PC-9 (cell line): ENCODE measurements at regions not wholly inside any gene's neighbourhood (a gene's known extent, or its start where the extent isn't known, plus 50 kb on each side); places are given as distances from the start of the nearest gene placed in this dataset.

Experiments
- BruUV-seq: library from RNA; stranded (reverse); fragments of 400-500 nt; replicated peaks from 2 replicates; lab custom pipeline; 2021; lab: Mats Ljungman, UMichigan
- CTCF ChIA-PET: fragments of 300-600 bp; sonication (Branson Sonifier 250); formaldehyde crosslinking; loops from one replicate; lab custom pipeline; 2022; ENCODE audit warnings: antibody characterized with exemption; lab: Charles Lee
- POLR2A ChIA-PET: fragments of 300-600 bp; sonication (Branson Sonifier 250); formaldehyde crosslinking; loops from one replicate; lab custom pipeline; 2022; ENCODE audit warnings: antibody characterized with exemption; ENCODE audit not compliant: unreplicated experiment; lab: Charles Lee
- DNase-seq, 2 experiments: peaks; one replicate each; pipeline versions ENCODE4 v3.0.0 to v3.0.0-alpha.2; 2015 to 2022; ENCODE audit warnings: mixed read lengths in 1 of 2
- H2AFZ ChIP-seq: fragments of 200-600 bp; sonication (generic); 2 replicates; pipeline ENCODE4 v1.8.1; 2017; ENCODE audit warnings: antibody characterized with exemption
- H3F3A ChIP-seq: fragments of 200-600 bp; sonication (generic); 2 replicates; pipeline ENCODE4 v1.8.1; 2017; ENCODE audit warnings: antibody characterized with exemption, mild to moderate bottlenecking, low read depth; ENCODE audit not compliant: insufficient read depth
- H3K27ac ChIP-seq: fragments of 200-600 bp; sonication (generic); 2 replicates; pipeline ENCODE4 v1.6.1; 2016; ENCODE audit warnings: mixed run types
- H3K27me3 ChIP-seq: fragments of 200-600 bp; sonication (generic); 2 replicates; pipeline ENCODE4 v1.6.1; 2016; ENCODE audit warnings: low read depth, mixed run types; ENCODE audit not compliant: insufficient read depth
- H3K36me3 ChIP-seq: fragments of 200-600 bp; sonication (generic); 2 replicates; pipeline ENCODE4 v1.6.1; 2016; ENCODE audit warnings: low read depth, mixed run types
- H3K4me1 ChIP-seq: fragments of 200-600 bp; sonication (generic); replicated peaks from 2 replicates; pipeline ENCODE4 v1.6.1; 2016; ENCODE audit warnings: mixed run types; ENCODE audit not compliant: insufficient read depth
- H3K4me2 ChIP-seq: fragments of 200-600 bp; sonication (generic); 2 replicates; pipeline ENCODE4 v1.6.1; 2017; ENCODE audit warnings: mixed run types
- H3K4me3 ChIP-seq: fragments of 200-600 bp; sonication (generic); 2 replicates; pipeline ENCODE4 v1.6.1; 2016; ENCODE audit warnings: mixed run types
- H3K79me2 ChIP-seq: fragments of 200-600 bp; sonication (generic); 2 replicates; pipeline ENCODE4 v1.6.1; 2017; ENCODE audit warnings: low read depth, mixed run types
- H3K9me2 ChIP-seq: fragments of 200-600 bp; sonication (generic); 2 replicates; pipeline ENCODE4 v1.8.1; 2017; ENCODE audit warnings: mild to moderate bottlenecking; ENCODE audit not compliant: insufficient read depth
- H3K9me3 ChIP-seq: fragments of 200-600 bp; sonication (generic); 2 replicates; pipeline ENCODE4 v1.8.1; 2016; ENCODE audit warnings: low read depth; ENCODE audit not compliant: insufficient read depth
- H4K20me1 ChIP-seq: fragments of 200-600 bp; sonication (generic); 2 replicates; pipeline ENCODE4 v1.8.1; 2017; ENCODE audit not compliant: insufficient read depth
- EZH2 ChIP-seq: fragments of 200-600 bp; sonication (generic); IDR thresholded peaks from 2 replicates; pipeline ENCODE4 v1.8.0; 2017; ENCODE audit warnings: antibody characterized with exemption, low read depth
- intact Hi-C: fragments of 100-400 bp; cut with micrococcal nuclease; formaldehyde crosslinking; loops from one replicate; pipeline ENCODE4 v1.10.0; 2022; ENCODE audit not compliant: unreplicated experiment
- TF ChIP-seq, protein P1 (sequence below): fragments of 200-600 bp; sonication (generic); conservative IDR thresholded peaks from 2 replicates; pipeline ENCODE4 v1.6.1; 2017; ENCODE audit warnings: mixed run types, antibody characterized with exemption, mild to moderate bottlenecking, moderate library complexity

DNA sequence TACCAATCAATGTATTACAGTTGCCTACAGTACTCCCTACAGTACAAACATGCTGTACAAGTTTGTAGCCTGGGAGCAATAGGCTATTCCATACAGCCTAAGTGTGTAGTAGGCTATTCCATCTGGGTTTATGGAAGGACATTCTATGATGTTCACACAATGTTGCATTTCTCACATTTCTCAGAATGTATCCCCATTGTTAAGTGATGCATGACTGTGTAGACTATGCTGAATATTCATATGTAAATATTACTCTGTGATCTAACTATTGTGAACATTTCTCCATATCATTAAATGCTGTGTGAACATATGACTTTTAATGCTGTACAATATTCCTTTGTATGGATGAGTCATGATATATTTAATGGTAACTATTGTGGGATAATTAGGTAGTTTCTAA is 139.2 kb upstream of the ADAMTS9 start:
- Histone ChIP-seq H4K20me1 (no peaks in the 10 kb centered on the region), H3K9me2 (no peaks in the 10 kb centered on the region), H3F3A (no peaks in the 10 kb centered on the region), H3K27ac (no peak overlapping the region), H3K36me3 (no peaks in the 10 kb centered on the region), H3K4me1 (no peaks in the 10 kb centered on the region), H3K4me3 (no peak overlapping the region), H3K79me2 (no peaks in the 10 kb centered on the region), H3K27me3 (no peaks in the 10 kb centered on the region), H3K4me2 (no peak overlapping the region), H2AFZ (no peak overlapping the region), H3K9me3 (no peaks in the 10 kb centered on the region)
- DNase-seq: no peak
- no TSS peak for BruUV-seq
- TF ChIP-seq, protein P1, sequence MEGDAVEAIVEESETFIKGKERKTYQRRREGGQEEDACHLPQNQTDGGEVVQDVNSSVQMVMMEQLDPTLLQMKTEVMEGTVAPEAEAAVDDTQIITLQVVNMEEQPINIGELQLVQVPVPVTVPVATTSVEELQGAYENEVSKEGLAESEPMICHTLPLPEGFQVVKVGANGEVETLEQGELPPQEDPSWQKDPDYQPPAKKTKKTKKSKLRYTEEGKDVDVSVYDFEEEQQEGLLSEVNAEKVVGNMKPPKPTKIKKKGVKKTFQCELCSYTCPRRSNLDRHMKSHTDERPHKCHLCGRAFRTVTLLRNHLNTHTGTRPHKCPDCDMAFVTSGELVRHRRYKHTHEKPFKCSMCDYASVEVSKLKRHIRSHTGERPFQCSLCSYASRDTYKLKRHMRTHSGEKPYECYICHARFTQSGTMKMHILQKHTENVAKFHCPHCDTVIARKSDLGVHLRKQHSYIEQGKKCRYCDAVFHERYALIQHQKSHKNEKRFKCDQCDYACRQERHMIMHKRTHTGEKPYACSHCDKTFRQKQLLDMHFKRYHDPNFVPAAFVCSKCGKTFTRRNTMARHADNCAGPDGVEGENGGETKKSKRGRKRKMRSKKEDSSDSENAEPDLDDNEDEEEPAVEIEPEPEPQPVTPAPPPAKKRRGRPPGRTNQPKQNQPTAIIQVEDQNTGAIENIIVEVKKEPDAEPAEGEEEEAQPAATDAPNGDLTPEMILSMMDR: no peak
- TF ChIP-seq EZH2: no peak
- POLR2A ChIA-PET: no interaction called here
- intact Hi-C loops: no loop called here
- CTCF ChIA-PET: no interaction called here

DNA sequence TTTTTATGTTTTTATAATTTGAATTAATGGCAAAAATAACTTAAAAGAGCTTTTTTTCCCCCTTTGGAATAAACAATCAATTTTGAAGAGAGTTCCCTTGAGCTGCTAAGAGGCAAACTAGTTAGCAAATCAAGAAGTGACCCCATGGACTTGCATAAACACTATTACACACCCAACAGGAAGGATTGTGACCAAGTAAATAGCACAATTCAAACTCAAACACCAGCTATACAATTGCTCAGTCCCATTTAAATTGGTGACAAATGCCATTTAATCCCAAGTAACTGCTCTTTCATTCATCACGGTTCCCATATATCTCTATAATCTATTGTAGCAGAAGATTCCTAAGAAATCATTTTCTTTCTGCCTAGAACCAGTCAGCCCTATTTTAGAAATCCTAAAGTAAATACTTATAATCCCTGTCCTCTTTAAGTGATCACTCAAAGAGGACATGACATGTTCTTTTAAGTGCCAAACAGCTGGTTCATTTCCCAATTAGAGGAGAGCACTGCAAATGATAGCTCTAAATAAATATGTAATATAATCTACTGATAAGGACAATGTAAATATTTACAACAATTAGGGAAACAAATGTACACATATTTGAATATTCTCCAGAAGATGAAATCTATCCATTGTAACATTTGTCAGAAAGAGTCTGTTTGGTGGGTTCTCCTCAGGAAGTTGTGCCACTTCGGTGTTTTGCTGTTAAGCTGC is 137.8 kb upstream of the ADAMTS9 start:
- no TSS peak for BruUV-seq
- H3K36me3 ChIP-seq: no peaks in the 10 kb centered on the region
- H3K4me3 ChIP-seq: no peak overlapping the region
- H3K4me2 ChIP-seq: no peak overlapping the region
- H3F3A ChIP-seq: no peaks in the 10 kb centered on the region
- H3K9me2 ChIP-seq: no peaks in the 10 kb centered on the region
- H3K27me3 ChIP-seq: no peaks in the 10 kb centered on the region
- intact Hi-C loops: no loop called here
- DNase-seq: no peak
- ChIA-PET CTCF (no interaction called here), POLR2A (no interaction called here)
- TF ChIP-seq EZH2: no peak
- TF ChIP-seq, protein P1: no peak
- no peaks in the 10 kb centered on the region for H3K79me2 ChIP-seq
- no peaks in the 10 kb centered on the region for H3K9me3 ChIP-seq
- no peaks in the 10 kb centered on the region for H3K4me1 ChIP-seq
- H4K20me1 ChIP-seq: no peaks in the 10 kb centered on the region
- no peak overlapping the region for H3K27ac ChIP-seq
- H2AFZ ChIP-seq: no peak overlapping the region

DNA sequence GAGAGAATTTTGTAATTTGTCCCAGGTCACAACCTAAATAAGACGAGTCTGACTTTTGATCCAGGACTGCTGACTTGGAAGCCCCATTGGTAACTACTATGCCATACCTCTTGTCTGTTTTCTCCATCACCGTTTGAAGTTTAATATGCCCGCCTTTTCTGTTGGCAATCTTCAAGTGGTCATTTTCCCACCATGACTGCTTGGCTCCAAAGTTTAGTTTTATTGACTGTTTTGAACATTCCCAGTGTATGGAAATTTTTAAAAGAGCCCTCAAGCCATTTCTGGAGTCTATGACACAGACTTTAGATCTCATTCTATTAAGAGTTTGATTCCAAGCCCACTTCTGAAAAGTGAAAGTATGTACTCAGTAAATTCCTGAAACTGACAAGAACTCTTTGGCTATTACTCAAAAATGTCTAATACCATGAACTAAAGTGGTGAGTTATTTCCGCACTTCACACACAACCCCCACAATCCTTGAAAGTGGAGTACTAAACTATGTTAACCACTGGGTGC is 136.7 kb upstream of the ADAMTS9 start:
- no peak overlapping the region for H2AFZ ChIP-seq
- BruUV-seq: no TSS peak
- CTCF ChIA-PET: no interaction called here
- TF ChIP-seq, protein P1: no peak
- no peak for TF ChIP-seq EZH2
- no peaks in the 10 kb centered on the region for H3F3A ChIP-seq
- H3K27me3 ChIP-seq: no peaks in the 10 kb centered on the region
- no peaks in the 10 kb centered on the region for H3K79me2 ChIP-seq
- no peak for DNase-seq
- intact Hi-C loops: no loop called here
- no peak overlapping the region for H3K4me2 ChIP-seq
- no peaks in the 10 kb centered on the region for H3K4me1 ChIP-seq
- H3K9me3 ChIP-seq: no peaks in the 10 kb centered on the region
- no peak overlapping the region for H3K27ac ChIP-seq
- H3K9me2 ChIP-seq: no peaks in the 10 kb centered on the region
- H3K4me3 ChIP-seq: no peak overlapping the region
- H4K20me1 ChIP-seq: no peaks in the 10 kb centered on the region
- no peaks in the 10 kb centered on the region for H3K36me3 ChIP-seq
- POLR2A ChIA-PET: no interaction called here
